NCI-H69 (cell line): ENCODE measurements at regions not wholly inside any gene's neighbourhood (a gene's known extent, or its start where the extent isn't known, plus 50 kb on each side); places are given as distances from the start of the nearest gene placed in this dataset.
"Not testable (repeated sequence)": the region's sequence is repeated elsewhere in the genome, so short reads cannot be mapped to it uniquely, and the experiment has no call there.

ENCODE experiments used
- DNase-seq: peaks from one replicate; lab custom pipeline; 2025; lab: John Stamatoyannopoulos, UW

DNA sequence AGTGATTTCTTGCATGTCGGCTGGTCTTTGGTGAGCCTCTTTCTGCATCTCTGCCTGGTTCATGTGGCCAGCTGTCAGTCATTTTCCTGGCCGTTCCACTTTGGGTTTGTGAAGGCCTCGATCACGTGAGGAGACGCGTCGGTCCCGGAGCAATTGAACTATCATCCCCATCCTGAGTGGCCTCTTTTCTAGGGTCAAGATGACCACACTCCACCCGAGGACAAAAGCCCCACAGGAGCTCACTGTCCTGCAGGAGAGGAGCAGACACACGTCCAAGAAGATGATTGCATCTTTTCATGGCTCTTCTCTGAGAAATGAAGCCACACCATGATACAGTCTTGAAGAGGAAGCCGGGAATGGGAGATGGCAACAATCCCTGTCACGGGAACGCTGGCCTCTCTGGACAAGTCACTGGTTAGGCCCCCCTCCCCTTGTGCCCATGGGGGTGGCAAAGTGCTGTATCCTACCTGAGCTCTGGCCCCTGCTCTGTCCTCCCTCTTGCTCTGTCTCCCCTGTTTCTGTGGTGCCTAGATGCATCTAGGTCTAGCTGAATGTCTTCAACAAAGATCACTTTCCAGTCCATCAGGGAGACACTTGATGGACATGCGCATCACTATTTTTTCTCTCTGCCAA, 291.4 kb upstream of the ZNF337 start:
- not testable (repeated sequence) for DNase-seq

GRCh38 chr20:25987073-25987927, 290.6 kb upstream of the ZNF337 start:
- DNase-seq: peak; percentile 83

DNA sequence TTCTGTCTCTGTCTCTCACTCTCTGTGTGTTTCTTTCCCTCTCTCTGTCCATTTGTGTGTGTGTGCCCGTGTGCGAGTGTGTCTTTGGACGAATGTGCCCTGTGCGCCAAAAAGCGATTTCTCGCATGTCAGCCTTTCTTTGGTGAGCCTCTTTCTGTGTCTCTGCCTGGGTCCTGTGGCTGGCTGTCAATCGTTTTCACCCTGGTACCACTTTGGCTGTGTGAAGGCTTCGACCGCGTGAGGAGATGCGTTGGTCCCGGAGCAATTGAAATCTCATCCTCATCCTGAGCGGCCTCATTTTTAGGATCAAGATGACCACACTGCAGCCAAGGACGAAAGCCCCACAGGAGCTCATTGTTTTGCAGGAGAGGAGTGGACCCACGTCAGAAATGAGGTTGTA, 288.9 kb upstream of the ZNF337 start:
- peak; percentile 6 for DNase-seq

DNA sequence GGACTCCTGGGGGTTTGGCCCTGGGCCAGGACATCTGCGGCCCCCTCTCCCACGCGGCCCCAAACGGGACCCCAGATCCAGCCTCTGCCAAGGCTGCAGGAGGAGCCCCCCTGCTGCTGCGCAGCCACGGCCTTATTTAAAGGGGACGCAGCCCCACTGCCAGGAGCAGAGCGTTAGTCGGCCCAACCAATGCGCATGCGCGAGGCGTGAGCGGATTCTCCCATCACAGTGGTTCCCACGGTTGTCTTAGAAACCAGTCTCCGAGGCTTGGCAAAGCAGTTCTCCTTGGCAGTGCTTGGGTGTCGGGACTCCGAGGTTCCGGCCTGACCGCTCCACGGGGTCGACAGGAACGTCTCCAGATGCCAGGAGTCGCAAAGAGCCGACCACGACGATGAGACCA, 288.3 kb upstream of the ZNF337 start:
- peak; percentile 85 for DNase-seq

DNA sequence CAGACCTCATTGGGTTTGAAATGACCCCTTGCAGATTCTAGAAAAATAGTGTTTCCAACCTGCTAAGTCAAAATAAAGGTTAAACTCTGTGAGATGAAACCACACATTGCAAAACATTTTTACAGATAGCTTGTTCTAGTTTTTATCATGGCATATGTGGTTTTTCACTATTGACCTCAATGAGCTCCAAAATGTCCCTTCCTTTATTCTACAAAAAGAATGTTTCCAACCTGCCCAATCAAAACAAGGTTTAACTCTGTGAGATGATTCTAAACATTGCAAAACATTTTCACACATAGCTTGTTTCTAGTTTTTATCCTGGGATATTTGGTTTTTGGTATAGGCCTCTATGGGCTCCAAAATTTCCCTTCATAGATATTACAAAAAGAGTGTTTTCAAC, 286.0 kb upstream of the ZNF337 start:
- DNase-seq: not testable (repeated sequence)

DNA sequence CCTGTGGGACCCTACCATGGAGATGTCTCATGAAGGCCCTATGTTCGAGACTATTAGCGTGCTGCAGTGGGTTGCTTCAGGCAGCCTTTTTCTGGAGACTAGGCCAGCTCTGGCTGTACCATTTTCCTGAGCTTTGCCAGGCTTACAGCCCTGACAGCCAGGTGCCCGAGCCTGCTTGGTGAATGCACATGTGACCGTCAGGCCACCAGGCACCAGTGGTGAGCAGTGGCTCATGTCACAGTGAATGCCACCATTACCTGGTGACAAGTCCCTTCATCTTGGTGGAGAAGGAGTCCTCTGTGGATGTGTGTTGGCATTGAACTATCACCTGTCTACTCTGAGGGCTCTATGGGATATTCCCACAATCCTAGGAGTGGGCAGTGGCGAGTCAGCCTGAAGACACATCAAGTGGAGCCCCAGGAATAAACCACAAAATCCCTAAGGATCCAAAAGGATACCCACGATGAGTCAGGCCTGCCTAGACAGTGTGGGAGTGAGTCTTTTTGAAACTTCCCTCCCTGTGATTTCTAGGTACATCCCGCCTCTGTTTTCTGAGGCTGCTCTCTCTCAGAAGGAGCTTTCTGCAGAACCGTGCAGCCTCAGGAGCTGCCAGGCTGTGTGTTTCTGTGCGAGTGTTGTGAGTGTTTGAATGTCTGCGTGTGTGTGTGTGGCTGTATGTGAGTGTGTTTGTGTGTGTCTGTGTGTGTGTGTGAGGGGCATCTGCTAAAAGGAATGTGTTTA, 282.0 kb upstream of the ZNF337 start:
- DNase-seq: not testable (repeated sequence)

DNA sequence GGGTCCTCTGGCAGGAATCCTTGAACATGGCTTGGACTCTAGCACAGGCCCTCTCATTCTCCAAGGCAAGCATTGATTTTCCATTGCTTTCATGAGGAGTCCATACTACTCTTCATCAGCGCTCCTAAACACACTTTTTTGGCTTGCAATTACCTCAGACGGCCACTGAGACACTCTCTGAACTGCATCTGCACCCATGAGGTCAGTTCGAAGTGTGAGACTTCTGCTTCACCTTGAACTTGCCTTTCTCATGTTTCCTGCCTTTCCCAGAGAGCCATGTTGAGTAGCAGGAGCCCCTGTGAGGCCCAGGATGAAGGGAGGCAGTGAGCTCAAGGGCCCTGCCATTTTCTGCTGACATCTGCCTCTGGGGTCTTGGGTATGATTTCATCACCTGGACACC, 279.2 kb upstream of the ZNF337 start:
- not testable (repeated sequence) for DNase-seq

DNA sequence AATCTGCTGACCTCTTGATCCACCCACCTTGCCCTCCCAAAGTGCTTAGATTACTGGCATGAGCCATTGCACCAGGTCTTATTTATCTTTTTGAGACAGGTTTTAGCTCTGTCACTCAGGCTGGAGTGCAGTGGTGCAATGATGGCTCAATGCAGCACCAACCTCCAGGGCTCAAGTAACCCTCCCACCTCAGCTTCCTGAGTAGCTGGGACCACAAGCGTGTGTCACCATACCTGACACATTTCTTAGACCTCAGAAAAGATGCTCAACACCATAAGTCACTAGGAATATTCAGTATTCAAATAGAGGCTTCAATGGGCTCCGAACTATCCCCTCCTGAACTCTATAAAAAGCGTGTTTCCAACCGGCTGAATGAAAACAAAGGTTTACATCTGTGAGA, 268.6 kb upstream of the ZNF337 start:
- DNase-seq: not testable (repeated sequence)

DNA sequence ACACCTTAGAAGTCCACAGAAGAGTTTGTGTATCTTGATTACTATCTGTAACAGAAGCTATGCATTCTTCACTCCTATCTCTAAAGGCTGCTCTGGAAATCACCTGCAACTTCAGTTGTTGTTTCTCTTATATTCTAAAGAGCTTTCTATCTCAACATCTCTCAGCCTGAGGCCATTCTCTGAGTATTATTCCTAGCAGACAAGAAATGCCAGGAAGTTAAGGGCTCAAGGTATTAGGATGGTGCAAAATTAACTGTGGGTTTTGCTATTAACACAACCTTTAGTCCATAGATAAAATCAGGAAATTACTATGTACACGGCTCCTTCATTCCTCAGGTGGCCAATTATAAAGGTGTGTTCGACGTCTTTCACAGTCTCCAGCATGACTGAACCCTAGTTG, 257.2 kb upstream of the ZNF337 start:
- not testable (repeated sequence) for DNase-seq

- not testable (repeated sequence) for DNase-seq
Measured at GRCh38 chr20:25935230-25935629, 238.6 kb upstream of the ZNF337 start.

DNA sequence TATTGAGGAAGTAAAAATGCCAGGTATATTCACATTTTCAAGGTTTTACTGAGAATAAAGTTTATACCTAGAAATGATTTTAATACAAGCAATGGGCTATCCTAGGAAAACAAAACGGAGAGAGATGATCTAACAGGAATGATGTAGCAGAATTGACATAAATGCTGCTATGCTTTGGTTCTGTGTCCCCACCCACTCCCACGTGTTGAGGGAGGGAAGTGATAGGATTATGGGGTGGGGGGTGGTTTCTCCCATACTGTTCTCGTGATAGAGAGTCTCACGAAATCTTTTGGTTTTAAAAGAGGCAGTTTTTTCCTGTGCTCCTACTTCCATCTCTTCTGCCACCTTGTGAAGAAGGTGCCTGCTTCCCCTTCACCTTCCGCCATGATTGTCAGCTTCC, 236.2 kb upstream of the ZNF337 start:
- not testable (repeated sequence) for DNase-seq

GRCh38 chr20:25932170-25932569, 235.5 kb upstream of the ZNF337 start:
- not testable (repeated sequence) for DNase-seq

DNA sequence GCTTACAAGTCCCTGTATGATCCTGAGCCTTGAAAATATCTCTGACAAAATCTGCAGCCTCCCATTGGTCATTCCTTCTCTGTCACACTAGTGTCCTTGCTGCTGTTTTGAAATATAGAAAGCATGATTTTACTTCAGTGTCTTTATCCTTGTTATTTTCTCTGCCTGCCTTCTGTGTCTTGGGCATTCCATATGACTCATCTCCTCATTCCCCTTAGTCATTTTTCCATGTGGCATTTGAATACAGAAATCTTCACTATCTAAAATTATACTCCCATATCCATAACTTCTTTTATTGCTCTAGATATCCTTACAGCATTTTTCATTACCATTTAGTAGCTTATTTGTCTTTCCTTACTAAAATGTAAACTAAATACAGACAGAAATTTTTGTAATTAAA, 205.7 kb upstream of the ZNF337 start:
- not testable (repeated sequence) for DNase-seq

DNA sequence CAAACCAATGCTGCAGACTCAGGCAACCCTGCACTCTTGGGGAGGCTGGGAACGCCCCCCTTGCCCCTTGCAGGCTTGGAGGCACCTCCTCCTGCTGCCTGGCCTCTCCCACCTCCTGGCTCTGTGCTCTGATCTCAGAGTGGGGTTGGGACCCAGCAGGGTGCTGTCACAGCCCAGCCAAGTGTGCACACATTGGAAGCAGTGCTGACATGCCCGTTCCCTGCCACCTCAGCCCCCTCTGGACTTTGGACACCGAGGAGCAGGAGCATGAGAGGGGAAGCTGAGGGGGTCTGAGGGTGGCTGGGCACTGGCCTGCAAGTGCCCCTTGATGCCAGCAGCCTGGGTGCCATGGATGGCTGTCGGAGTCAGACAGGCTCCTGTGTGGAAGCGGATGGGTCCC, 202.0 kb upstream of the ZNF337 start:
- DNase-seq: not testable (repeated sequence)

DNA sequence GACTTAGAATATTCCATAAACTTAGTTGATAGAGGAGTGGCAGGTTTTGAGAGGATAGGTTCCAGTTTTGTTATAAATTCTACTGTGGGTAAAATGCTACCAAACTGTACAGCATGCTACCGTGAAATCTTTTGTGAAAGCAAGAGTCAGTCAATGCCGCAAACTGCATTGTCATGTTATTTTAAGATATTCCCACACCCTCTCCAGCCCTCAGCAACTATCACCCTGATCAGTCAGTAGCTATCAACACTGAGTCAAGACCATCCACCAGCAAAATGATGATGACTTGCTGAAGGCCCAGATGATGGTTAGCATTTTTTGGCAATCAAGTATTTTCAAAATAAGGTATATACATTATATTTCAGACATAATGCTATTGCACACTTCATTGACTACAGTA, 182.4 kb upstream of the ZNF337 start:
- DNase-seq: not testable (repeated sequence)

- not testable (repeated sequence) for DNase-seq
Measured at GRCh38 chr20:25868650-25868979, 172.0 kb upstream of the ZNF337 start.

DNA sequence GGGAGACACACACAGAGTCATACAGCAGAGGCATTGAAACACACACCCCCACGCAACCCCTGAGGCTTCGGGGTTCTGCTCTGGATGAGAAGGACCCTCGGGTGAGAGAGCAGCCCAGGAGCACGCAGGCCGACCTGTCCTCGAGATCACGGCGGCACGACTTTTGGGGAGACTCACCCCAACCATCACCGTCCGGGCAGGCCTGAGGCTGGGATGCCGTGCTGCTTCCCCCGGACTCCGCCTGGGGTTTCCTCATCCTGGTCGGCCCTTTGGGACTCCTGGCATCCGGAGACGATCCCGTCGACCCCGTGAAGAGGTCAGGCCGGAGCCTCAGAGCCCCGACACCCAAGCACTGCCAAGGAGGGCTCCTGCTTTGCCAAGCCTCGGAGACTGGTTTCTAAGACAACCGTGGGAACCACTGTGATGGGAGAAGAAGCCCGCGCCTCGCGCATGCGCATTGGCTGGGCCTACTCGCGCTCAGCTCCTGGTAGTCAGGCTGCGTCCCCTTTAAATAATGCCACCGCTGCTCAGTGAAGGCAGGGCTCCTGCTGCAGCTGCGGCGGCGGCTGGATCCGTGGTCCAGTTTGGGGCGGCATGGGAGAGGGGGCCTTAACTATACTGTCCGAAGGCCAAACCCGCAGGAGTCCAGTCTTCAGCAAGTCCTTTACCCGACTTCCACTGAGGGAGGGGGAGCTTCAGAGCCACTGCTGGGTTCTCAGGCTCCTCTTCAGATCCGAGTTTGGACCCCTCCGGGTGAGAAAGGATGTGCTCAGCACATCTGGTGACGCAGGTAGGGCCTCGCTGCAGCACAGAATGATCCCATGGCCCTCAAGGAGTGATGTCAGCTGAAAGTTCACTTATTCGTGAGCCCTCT, 171.4 kb upstream of the ZNF337 start:
- peak; percentile 26 for DNase-seq

- not testable (repeated sequence) for DNase-seq
Measured at GRCh38 chr20:25867015-25867775, 170.5 kb upstream of the ZNF337 start.

DNA sequence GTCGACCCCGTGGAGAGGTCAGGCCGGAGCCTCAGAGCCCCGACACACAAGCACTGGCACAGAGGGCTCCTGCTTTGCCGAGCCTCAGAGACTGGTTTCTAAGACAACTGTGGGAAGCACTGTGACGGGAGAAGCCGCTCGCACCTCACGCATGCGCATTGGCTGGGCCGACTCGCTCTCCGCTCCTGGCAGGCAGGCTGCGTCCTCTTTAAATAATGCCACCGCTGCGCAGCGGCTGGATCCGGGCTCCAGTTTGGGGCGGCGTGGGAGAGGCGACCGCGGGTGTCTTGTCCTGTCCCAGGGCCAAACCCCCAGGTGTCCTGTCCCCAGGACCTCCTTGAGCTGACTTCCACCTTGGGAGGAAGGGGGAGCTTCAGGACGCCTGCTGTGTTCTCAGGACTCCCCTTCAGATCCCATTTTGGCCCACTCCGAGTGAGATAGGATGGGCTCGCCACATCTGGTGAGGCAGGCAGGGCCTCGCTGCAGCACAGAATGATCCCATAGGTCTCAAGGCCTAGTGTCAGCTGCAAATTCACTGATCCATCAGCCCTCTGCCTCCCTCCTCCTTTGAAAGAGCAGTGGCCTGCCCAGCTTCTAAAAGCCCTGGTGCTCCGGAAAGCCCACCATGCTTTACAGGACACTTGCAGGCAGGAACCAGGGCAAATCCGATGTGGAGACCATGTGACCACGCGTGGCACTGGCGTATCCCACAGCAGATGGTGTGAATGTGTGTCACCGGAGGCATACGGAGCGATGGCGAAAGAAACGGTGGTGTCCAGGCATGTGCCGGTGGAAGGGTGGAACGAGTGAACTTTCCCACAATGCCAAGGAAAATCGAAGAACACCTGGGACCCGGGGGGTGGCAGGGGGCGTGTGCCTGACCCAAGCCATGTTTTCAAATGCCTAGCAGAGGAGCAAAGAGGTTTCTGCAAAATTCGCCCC, 169.3 kb upstream of the ZNF337 start:
- DNase-seq: peak; percentile 60
